Central memory CD8-positive, alpha-beta T cell (primary cell): ENCODE measurements at regions not wholly inside any gene's neighbourhood (a gene's known extent, or its start where the extent isn't known, plus 50 kb on each side); places are given as distances from the start of the nearest gene placed in this dataset.
"Not testable (repeated sequence)": the region's sequence is repeated elsewhere in the genome, so short reads cannot be mapped to it uniquely, and the experiment has no call there.

Experiments used
- ATAC-seq: fragments of 150-1000 bp; cut with Tn5 transposase; replicated peaks from 2 replicates; pipeline ENCODE4 v1.10.0; 2022; ENCODE audit warnings: mild to moderate bottlenecking, moderate FRiP score, moderate number of reproducible peaks; ENCODE audit not compliant: poor library complexity, severe bottlenecking; ENCODE audit errors: extremely low read depth
- DNase-seq, 2 donors: peaks; one replicate each; pipeline ENCODE4 v3.0.0; 2021; ENCODE audit warnings: low spot score in 2 of 2
- H3K27ac Mint-ChIP-seq: one replicate; pipeline ENCODE4 v1.8.0; 2022; ENCODE audit warnings: low read depth, mild to moderate bottlenecking, moderate library complexity, mixed read lengths
- H3K27me3 Mint-ChIP-seq: one replicate; pipeline ENCODE4 v1.8.0; 2022; ENCODE audit warnings: mixed read lengths
- H3K36me3 Mint-ChIP-seq: one replicate; pipeline ENCODE4 v1.8.0; 2022; ENCODE audit warnings: mild to moderate bottlenecking, moderate library complexity, mixed read lengths; ENCODE audit not compliant: insufficient read depth
- H3K4me1 Mint-ChIP-seq: one replicate; pipeline ENCODE4 v1.8.0; 2022; ENCODE audit warnings: mixed read lengths
- H3K4me3 Mint-ChIP-seq: one replicate; pipeline ENCODE4 v1.8.0; 2022; ENCODE audit warnings: mild to moderate bottlenecking, moderate library complexity, mixed read lengths
- H3K9me3 Mint-ChIP-seq: one replicate; pipeline ENCODE4 v1.8.0; 2022; ENCODE audit warnings: mixed read lengths

DNA sequence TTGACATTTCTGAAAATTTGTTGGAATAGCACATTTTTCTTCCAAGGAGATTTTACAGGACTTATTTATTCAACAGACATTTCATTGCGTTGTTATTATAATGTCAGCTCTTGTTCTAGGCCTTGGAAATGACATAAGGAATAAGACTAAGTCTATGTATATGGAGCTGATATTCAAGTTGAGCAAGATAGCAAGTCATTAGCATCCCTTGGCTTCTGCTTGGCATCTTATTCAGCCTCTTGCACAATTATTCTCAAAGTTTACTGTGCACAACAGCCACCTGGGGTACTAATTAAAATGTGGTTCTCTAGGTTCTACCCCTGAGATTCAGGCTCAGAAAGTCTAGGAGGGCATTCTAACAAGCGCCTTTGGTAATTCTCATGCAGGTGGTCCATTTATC lies 304.8 kb upstream of the DDI1 start:
- Mint-ChIP-seq H3K4me3 (no peak overlapping the region), H3K27ac (no peak overlapping the region), H3K4me1 (peaks cover 11% of the 10 kb centered on the region), H3K36me3 (no peaks in the 10 kb centered on the region), H3K27me3 (no peaks in the 10 kb centered on the region), H3K9me3 (peaks cover 9% of the 10 kb centered on the region)
- no peak for ATAC-seq
- no peak for DNase-seq

DNA sequence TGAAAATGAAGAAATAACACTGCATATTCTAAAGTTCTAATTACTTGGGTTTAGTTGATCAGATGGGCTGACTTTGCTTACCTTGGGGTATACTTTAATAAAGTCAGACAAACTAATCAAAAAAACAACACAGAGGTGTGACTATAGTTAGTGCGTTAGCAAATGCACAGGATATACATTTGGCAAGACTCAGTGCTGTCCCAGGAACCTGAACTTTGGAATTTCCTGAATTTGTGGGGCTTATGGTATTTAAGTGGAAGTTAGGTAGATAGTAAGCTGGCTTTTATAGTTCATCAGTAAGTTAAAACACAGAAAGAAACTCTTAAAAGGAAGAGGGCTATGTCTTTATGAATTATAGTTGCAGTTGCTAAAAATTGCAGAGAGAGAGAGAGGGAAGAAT lies 302.6 kb upstream of the DDI1 start:
- ATAC-seq = no peak
- Mint-ChIP-seq H3K4me3 (no peak overlapping the region), H3K9me3 (no peaks in the 10 kb centered on the region), H3K4me1 (peaks cover 20% of the 10 kb centered on the region), H3K36me3 (no peaks in the 10 kb centered on the region), H3K27me3 (no peaks in the 10 kb centered on the region), H3K27ac (no peak overlapping the region)
- DNase-seq = no peak

DNA sequence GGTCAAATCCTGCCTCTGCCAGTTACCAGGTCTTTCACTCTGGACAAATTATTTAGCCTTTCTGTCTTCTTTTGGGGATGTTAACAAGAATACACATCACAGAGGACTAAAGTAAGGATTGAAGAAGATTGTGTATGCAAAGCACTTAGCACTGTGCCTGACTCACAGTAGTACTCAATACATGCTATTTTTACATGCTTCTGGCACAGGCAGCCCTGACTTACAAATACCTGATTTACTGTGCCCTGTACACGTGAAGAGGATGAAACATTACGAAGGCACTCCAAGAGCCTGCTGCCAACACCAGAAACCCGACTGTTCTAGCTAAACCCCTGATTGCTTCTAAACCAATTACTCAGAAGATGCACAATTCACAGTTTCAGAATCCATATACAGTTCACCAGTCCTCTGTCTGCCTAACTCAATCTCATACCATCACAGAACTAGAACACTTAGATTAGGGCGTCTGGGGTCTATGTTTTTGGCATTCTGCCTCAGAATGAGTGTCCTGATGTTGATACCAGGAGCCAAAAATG lies 300.9 kb upstream of the DDI1 start:
- H3K27ac Mint-ChIP-seq = no peak overlapping the region
- no peaks in the 10 kb centered on the region for H3K9me3 Mint-ChIP-seq
- H3K4me1 Mint-ChIP-seq = peaks cover 25% of the 10 kb centered on the region
- no peaks in the 10 kb centered on the region for H3K27me3 Mint-ChIP-seq
- DNase-seq (no peak), ATAC-seq (no peak)
- no peak overlapping the region for H3K4me3 Mint-ChIP-seq
- no peaks in the 10 kb centered on the region for H3K36me3 Mint-ChIP-seq

DNA sequence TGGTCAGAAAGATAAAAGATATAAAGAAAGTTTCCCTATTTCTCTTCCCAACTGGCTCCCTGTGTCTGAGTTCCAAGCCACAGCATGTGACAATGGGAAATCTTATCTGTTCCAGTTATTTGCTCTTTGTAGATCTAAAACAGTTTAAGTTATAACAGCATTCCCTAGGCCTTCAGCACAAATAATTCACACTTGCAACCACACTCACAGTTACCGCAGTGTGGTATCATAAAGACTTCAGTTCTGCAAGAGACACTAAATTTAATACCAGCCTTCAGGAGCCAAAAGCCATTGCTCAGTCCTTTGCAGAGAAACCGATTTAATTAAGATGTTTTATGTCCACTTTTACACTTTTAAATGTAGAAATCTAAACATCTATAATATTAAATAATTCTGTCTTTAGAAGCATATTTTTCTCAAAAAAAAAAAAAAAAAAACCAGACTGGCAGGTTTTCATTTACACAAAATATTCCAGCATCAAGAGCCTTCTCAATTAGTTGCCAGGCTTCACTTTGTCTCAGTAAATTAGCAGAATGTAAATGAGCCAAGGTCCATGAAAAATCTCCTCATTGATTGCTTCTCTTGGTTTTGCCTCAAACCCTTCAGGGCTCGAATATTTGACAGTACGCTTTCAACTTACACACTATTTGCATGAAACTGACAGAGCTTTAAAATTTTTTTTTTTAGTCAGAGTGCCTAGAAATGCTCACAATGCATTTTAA lies 300.0 kb upstream of the DDI1 start:
- H3K4me1 Mint-ChIP-seq = peaks cover 25% of the 10 kb centered on the region
- no peaks in the 10 kb centered on the region for H3K27me3 Mint-ChIP-seq
- no peaks in the 10 kb centered on the region for H3K36me3 Mint-ChIP-seq
- no peak for ATAC-seq
- no peak overlapping the region for H3K4me3 Mint-ChIP-seq
- no peak overlapping the region for H3K27ac Mint-ChIP-seq
- no peaks in the 10 kb centered on the region for H3K9me3 Mint-ChIP-seq
- DNase-seq = no peak

DNA sequence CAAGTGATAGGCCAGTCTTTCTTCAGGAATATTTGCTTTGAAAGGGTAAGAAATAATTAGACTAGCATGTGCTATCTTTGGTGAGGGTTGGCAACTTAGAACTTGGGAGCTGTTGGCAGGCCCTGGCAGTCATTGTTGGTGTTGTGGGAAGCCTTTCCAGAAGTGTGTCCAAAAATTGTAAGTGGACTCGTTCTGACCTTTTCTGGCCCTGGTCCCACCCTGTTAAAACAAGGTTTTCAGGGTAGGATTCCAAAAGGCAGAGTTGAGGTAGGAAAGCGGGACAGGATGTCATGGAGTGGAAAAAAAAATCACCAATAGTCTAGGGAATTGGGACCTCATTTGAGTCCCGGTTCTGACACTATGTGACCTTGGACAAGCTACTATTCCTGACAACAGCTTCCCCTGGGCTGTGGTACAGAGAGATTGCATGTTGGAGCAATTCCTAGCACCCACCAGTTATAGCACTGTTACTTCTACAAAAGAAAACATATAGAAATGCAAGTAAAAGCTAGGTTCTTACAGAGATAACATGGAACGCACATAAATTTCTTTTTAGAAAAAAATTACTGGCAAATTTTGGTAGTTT lies 299.3 kb upstream of the DDI1 start:
- no peaks in the 10 kb centered on the region for H3K9me3 Mint-ChIP-seq
- no peaks in the 10 kb centered on the region for H3K36me3 Mint-ChIP-seq
- H3K4me3 Mint-ChIP-seq = no peak overlapping the region
- DNase-seq = no peak
- no peak for ATAC-seq
- no peak overlapping the region for H3K27ac Mint-ChIP-seq
- H3K27me3 Mint-ChIP-seq = no peaks in the 10 kb centered on the region
- H3K4me1 Mint-ChIP-seq = peaks cover 25% of the 10 kb centered on the region

DNA sequence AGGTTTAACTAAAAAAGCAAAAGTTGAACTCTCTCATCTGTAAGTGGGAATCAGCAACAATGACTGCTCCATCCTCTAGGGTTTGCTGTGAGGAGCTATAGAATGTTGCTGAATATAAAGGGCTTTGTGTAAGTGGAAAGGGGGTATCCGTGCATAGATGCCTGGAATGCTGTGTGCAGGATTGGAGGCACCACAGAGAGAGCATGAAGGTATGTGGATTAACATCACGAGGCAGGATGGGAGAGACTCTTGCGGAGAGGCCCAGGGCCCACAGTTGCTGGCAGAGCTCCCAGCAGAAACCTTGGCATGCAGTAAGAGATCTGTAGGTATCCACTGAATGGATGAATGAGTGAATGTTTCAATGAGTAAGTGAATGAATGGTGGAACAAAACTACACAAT lies 298.7 kb upstream of the DDI1 start:
- Mint-ChIP-seq H3K27ac (peak overlapping the region; percentile 81), H3K36me3 (no peaks in the 10 kb centered on the region), H3K27me3 (no peaks in the 10 kb centered on the region), H3K9me3 (no peaks in the 10 kb centered on the region), H3K4me3 (no peak overlapping the region), H3K4me1 (peaks cover 25% of the 10 kb centered on the region)
- DNase-seq (no peak), ATAC-seq (no peak)

DNA sequence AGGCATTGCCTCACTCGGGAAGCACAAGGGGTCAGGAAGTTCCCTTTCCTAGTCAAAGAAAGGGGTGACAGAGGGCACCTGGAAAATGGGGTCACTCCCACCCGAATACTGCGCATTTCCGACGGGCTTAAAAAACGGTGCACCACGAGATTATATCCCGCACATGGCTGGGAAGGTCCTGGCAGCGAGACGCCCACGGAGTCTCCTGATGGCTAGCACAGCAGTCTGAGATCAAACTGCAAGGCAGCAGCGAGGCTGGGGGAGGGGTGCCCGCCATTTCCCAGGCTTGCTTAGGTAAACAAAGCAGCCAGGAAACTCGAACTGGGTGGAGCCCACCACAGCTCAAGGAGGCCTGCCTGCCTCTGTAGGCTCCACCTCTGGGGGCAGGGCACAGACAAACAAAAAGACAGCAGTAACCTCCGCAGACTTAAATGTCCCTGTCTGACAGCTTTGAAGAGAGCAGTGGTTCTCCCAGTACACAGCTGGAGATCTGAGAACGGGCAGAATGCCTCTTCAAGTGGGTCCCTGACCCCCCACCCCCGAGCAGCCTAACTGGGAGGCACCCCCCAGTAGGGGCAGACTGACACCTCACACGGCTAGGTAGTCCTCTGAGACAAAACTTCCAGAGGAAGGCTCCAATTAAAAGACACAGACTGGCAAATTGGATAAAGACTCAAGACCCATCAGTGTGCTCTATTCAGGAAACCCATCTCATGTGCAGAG lies 297.2 kb upstream of the DDI1 start:
- H3K36me3 Mint-ChIP-seq, DNase-seq, H3K9me3 Mint-ChIP-seq, H3K27me3 Mint-ChIP-seq: not testable (repeated sequence)
- Mint-ChIP-seq H3K4me3 (peak overlapping the region; percentile 54), H3K4me1 (peaks cover 25% of the 10 kb centered on the region), H3K27ac (peak overlapping the region; percentile 81)
- ATAC-seq = peak; percentile 40

DNA sequence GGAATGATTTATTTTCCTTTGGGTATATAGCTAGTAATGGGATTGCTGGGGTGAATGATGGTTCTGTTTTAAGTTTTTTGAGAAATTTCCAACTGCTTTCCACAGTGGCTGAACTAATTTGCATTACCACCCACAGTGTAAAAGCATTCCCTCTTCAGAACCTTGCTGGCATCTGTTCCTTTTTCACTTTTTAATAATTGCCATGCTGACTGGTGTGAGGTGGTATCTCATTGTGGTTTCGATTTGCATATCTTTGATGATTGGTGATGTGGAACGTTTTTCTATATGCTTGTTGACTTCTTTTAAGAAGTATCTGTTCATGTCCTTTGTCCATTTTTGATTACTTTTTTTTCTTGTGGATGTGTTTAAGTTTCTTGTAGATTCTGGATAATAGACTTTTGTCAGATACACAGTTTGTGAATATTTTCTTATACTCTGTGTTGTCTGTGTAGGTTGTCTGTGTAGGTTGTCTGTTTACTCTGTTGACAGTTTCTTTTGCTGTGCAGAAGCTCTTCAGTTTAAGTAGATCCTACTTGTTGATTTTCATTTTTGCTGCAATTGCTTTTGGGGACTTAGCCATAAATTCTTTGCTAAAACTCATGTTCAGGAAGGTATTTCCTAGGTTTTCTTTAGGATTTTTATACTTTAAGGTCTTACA lies 291.8 kb upstream of the DDI1 start:
- no peak overlapping the region for H3K27ac Mint-ChIP-seq
- H3K36me3 Mint-ChIP-seq = peaks cover 1% of the 10 kb centered on the region
- H3K4me1 Mint-ChIP-seq = peaks cover 2% of the 10 kb centered on the region
- no peaks in the 10 kb centered on the region for H3K9me3 Mint-ChIP-seq
- no peak overlapping the region for H3K4me3 Mint-ChIP-seq
- ATAC-seq = no peak
- no peak for DNase-seq
- no peaks in the 10 kb centered on the region for H3K27me3 Mint-ChIP-seq

DNA sequence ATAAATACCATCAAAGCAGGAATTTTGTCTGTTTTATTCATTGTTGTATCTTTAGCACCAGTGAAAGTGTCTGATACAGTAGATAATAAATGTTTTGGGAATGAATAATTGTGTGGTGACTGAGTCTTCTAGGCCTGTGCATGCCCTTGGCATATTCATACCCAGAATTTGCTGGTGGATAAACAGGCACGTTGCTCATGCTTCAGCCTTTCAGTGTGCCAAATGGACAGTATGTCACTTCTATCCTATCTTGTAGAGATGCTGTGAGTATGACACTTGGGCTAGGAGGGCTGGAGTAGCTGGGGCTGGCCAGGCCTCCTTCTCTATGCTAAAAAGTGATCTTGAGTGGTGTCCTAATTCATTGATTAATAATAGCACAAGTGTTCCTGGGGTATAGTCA lies 287.3 kb upstream of the DDI1 start:
- no peak overlapping the region for H3K27ac Mint-ChIP-seq
- DNase-seq (no peak), ATAC-seq (no peak)
- peaks cover 1% of the 10 kb centered on the region for H3K36me3 Mint-ChIP-seq
- no peaks in the 10 kb centered on the region for H3K4me1 Mint-ChIP-seq
- H3K9me3 Mint-ChIP-seq = peaks cover 11% of the 10 kb centered on the region
- H3K4me3 Mint-ChIP-seq = no peak overlapping the region
- H3K27me3 Mint-ChIP-seq = peaks cover 20% of the 10 kb centered on the region

DNA sequence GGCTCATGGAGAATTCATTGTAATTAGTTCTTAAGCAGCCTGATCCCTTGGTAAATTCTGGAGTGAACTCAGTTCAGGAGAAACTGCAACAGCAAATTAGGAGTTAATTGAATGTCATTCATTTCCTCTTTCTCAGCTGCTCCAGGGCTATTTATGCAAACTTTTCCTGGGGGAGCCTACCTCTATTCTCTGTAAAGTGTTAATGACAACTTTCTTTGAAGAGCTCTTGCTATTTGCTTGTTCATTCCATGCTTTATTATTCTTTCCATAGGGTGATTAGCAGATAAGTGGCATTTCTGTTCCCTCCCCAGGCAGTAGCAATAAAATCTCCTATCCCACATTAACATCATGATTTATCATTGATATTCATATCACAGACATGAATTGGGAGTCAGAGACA lies 267.6 kb upstream of the DDI1 start:
- DNase-seq (no peak), ATAC-seq (no peak)
- Mint-ChIP-seq H3K36me3 (no peaks in the 10 kb centered on the region), H3K9me3 (peaks cover 6% of the 10 kb centered on the region), H3K27me3 (no peaks in the 10 kb centered on the region), H3K4me1 (no peaks in the 10 kb centered on the region), H3K27ac (no peak overlapping the region), H3K4me3 (no peak overlapping the region)

DNA sequence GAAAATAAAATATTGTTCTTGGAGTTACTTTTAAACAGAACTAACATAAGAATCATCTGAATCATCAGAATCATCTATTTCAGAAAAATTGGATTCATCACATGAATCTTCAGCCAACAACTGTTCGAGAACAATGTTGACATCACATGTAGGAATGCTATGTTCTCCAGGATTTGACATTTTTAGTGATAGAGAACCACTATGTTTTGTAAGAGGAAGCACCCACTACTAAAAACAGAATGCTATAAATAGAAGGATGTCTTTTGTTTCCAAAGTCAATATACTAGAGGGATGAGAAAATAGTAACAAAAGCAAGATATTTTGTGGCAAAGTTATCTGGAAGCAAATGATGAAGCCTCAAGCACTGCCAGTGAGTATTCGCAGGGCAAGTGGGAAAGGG lies 263.4 kb upstream of the DDI1 start:
- Mint-ChIP-seq H3K4me3 (no peak overlapping the region), H3K36me3 (no peaks in the 10 kb centered on the region), H3K27ac (no peak overlapping the region), H3K9me3 (no peaks in the 10 kb centered on the region), H3K4me1 (no peaks in the 10 kb centered on the region), H3K27me3 (no peaks in the 10 kb centered on the region)
- DNase-seq (no peak), ATAC-seq (no peak)

DNA sequence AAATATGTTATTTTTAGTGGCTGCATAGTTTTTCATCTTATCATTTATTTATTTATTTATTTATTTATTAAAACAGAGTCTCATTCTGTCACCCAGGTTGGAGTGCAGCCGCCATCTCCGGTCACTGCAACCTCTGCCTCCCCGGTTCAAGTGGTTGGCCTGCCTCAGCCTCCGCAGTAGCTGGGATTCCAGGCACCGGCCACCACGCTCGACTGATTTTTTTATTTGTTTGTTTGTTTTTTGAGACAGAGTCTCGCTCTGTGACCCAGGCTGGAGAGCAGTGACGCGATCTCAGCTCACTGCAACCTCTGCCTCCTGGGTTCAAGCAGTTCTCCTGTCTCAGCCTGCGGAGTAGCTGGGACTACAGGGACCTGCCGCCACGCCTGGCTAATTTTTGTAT lies 262.9 kb upstream of the DDI1 start:
- no peak for DNase-seq
- no peaks in the 10 kb centered on the region for H3K9me3 Mint-ChIP-seq
- no peaks in the 10 kb centered on the region for H3K27me3 Mint-ChIP-seq
- no peak overlapping the region for H3K27ac Mint-ChIP-seq
- H3K4me1 Mint-ChIP-seq = no peaks in the 10 kb centered on the region
- H3K4me3 Mint-ChIP-seq = no peak overlapping the region
- no peaks in the 10 kb centered on the region for H3K36me3 Mint-ChIP-seq
- ATAC-seq = no peak
